ENCODE measurements at regions not wholly inside any gene's neighbourhood (a gene's known extent, or its start where the extent isn't known, plus 50 kb on each side); places are given as distances from the start of the nearest gene placed in this dataset.

- DNase-seq, result no peak
These were observed 52.9 kb upstream of the TPRG1 start for GRCh38 chr3:189118896-189119295.

GRCh38 chr3:189119950-189120349 lies 51.8 kb upstream of the TPRG1 start:
- no peak for DNase-seq

GRCh38 chr3:189121092-189121491 lies 50.7 kb upstream of the TPRG1 start:
- DNase-seq, result no peak
